SU-DHL-6 (cell line): ENCODE measurements at regions not wholly inside any gene's neighbourhood (a gene's known extent, or its start where the extent isn't known, plus 50 kb on each side); places are given as distances from the start of the nearest gene placed in this dataset.
"Not testable (repeated sequence)": the region's sequence is repeated elsewhere in the genome, so short reads cannot be mapped to it uniquely, and the experiment has no call there.

Experiments
- CTCF ChIP-seq: fragments of 200-600 bp; sonication (generic); IDR thresholded peaks from one replicate; pipeline ENCODE4 v1.5.1; 2017; ENCODE audit warnings: antibody characterized with exemption, mild to moderate bottlenecking, low read length, moderate library complexity; ENCODE audit not compliant: insufficient read depth, poor library complexity, severe bottlenecking
- EZH2phosphoT487 ChIP-seq: fragments of 200-600 bp; sonication (generic), shearing (Covaris generic); conservative IDR thresholded peaks from 2 replicates; pipeline ENCODE4 v1.6.1; 2018; ENCODE audit warnings: mild to moderate bottlenecking, antibody characterized with exemption, low read length, moderate library complexity, mixed read lengths

GRCh38 chr3:154619621-154620020 lies 189.6 kb upstream of the GPR149 start:
- not testable (repeated sequence) for TF ChIP-seq EZH2phosphoT487, CTCF
